ENCODE measurements at regions not wholly inside any gene's neighbourhood (a gene's known extent, or its start where the extent isn't known, plus 50 kb on each side); places are given as distances from the start of the nearest gene placed in this dataset.

GRCh38 chr14:66233591-66233990, 252.6 kb upstream of the CCDC196 start:
- TF ChIP-seq CTCF (IDR thresholded peaks at IDR 0.05) (no peak), POLR2A (IDR thresholded peaks at IDR 0.05) (no peak)

Measured in Peyer's patch (tissue), 4 donors.